ENCODE measurements at regions not wholly inside any gene's neighbourhood (a gene's known extent, or its start where the extent isn't known, plus 50 kb on each side); places are given as distances from the start of the nearest gene placed in this dataset.

DNA sequence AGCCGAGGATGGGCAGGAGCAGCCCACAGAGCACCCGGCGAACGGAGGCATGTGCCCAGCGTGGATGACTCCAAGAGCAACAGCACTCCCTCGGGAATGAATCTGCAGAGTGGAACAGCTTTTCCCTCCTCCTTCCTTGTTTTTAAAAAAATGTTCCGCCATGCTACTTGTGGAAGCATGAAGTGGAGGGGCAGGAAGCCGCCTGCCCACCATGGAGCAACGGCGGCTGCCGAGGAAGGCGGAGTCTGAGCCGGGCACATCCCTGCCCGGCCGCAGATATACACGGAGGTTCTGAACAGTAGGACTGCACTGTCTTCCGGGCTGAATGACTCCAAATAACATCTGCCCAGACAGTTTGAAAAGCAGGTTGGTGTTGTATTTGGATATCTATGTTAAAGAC lies 65.2 kb downstream of the SOX1 start:
- Mint-ChIP-seq H3K4me1 (peaks cover 22% of the 10 kb centered on the region), H3K36me3 (ENCODE audit: low read depth) (no peaks in the 10 kb centered on the region), H3K27ac (no peak overlapping the region), H3K27me3 (ENCODE audit: low read depth) (peaks cover 63% of the 10 kb centered on the region), H3K9me3 (no peaks in the 10 kb centered on the region), H3K4me3 (no peak overlapping the region)
- TF ChIP-seq, protein P1, sequence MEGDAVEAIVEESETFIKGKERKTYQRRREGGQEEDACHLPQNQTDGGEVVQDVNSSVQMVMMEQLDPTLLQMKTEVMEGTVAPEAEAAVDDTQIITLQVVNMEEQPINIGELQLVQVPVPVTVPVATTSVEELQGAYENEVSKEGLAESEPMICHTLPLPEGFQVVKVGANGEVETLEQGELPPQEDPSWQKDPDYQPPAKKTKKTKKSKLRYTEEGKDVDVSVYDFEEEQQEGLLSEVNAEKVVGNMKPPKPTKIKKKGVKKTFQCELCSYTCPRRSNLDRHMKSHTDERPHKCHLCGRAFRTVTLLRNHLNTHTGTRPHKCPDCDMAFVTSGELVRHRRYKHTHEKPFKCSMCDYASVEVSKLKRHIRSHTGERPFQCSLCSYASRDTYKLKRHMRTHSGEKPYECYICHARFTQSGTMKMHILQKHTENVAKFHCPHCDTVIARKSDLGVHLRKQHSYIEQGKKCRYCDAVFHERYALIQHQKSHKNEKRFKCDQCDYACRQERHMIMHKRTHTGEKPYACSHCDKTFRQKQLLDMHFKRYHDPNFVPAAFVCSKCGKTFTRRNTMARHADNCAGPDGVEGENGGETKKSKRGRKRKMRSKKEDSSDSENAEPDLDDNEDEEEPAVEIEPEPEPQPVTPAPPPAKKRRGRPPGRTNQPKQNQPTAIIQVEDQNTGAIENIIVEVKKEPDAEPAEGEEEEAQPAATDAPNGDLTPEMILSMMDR (IDR thresholded peaks at IDR 0.05; ENCODE audit: unreplicated experiment in 3 of 3), result no peak

DNA sequence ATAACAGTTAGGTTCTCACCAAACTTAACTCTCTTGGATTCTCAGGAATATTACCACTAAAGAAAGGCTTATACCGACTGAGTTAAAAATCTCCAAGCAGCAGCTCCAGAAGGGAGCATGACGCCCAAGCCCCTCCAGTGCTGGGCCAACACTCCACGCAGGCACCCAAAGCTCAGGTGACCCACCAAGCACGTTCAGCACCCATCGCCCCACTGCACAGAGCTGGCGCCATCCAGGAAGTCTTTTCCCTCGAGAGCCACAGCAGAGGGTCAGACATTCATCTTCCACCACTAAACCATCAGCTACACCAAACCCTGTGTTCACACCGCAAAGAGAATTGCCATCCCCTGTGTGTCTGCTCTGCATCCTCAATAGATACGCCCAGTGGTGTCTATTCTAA lies 65.7 kb downstream of the SOX1 start:
- peaks cover 62% of the 10 kb centered on the region for H3K27me3 Mint-ChIP-seq (ENCODE audit: low read depth)
- peaks cover 22% of the 10 kb centered on the region for H3K4me1 Mint-ChIP-seq
- no peak overlapping the region for H3K4me3 Mint-ChIP-seq
- TF ChIP-seq, protein P1 (IDR thresholded peaks at IDR 0.05; ENCODE audit: unreplicated experiment in 3 of 3), result no peak
- no peak overlapping the region for H3K27ac Mint-ChIP-seq
- H3K36me3 Mint-ChIP-seq (ENCODE audit: low read depth), result no peaks in the 10 kb centered on the region
- H3K9me3 Mint-ChIP-seq, result no peaks in the 10 kb centered on the region

DNA sequence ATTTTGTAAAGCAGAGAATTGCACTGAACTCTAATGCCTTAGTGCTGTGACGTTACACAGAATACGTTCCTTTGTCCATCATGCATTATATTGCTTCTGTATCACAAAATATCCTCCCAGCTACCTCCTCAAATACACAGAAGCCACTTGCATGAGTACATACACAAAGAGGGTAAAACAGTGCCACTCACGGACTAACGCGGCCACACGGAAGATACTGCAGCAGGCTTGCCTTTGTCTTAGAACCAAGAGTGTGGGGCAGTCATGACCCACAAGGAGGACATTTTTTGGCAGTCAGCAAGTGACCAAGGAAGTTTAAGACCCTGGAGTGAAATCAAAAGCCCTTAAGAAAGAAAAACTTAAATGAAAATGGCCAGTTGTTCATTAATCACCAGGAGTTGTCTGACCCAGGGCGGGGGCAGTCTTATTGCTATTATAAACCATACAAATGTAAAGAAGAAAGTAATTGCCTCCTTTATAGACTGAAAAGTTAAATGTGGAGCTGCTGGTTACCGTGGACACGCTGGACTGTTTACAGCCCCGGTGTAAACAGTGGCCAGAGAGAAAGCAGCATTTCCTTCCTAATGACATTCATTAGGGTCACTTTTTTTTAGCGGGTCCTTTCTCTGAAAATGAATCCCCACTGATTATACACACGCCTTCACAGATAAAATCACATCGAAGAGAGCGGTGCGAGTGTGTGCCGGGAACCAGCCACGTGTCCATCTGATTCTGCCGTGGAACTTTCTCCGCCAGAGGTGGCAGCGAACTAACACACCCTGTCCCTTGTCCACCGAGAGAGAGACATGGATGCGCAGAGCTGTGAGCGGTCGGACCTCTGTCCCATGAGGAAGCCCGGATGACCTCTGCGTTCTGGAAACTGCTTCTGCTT lies 66.8 kb downstream of the SOX1 start:
- no peak overlapping the region for H3K4me3 Mint-ChIP-seq
- TF ChIP-seq, protein P1 (IDR thresholded peaks at IDR 0.05; ENCODE audit: unreplicated experiment in 3 of 3), result no peak
- H3K36me3 Mint-ChIP-seq (ENCODE audit: low read depth), result no peaks in the 10 kb centered on the region
- peaks cover 60% of the 10 kb centered on the region for H3K27me3 Mint-ChIP-seq (ENCODE audit: low read depth)
- H3K4me1 Mint-ChIP-seq, result peaks cover 14% of the 10 kb centered on the region
- no peak overlapping the region for H3K27ac Mint-ChIP-seq
- no peaks in the 10 kb centered on the region for H3K9me3 Mint-ChIP-seq

DNA sequence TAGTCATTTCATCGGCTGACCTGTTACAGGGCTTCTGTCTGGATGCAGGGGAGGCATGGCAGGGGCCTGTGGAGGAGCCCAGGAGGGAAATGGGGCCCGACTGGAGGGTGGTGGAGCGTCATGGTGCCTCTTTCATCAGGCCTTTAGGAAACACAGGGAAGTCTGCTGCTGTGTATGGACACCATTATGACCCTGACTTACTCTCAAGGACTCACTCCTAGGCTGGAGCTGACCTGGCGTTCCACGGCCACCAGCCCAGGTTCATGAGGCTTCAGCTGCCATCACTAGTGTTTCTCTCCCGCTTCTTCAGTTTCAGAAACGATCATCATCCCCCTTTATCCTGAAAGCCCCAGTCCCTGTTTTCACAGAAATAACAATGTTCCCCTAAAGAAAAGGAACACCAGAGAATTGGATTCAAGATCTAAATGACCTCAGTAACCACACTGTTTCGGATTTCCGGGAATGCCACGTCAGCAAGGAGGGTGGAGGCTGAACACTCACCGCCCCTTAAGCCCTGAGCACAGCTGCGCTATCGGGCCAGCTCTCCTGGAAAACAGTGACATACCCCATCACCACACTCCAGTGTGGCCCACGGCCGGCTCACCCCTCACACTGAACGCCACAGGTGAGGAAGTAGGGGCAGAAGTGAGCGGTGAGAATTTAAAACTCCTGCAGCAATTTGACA lies 67.6 kb downstream of the SOX1 start:
- Mint-ChIP-seq H3K9me3 (no peaks in the 10 kb centered on the region), H3K27me3 (ENCODE audit: low read depth) (peaks cover 61% of the 10 kb centered on the region), H3K4me1 (peaks cover 9% of the 10 kb centered on the region), H3K27ac (no peak overlapping the region), H3K36me3 (ENCODE audit: low read depth) (no peaks in the 10 kb centered on the region), H3K4me3 (no peak overlapping the region)
- TF ChIP-seq, protein P1 (IDR thresholded peaks at IDR 0.05; ENCODE audit: unreplicated experiment in 3 of 3), result no peak

DNA sequence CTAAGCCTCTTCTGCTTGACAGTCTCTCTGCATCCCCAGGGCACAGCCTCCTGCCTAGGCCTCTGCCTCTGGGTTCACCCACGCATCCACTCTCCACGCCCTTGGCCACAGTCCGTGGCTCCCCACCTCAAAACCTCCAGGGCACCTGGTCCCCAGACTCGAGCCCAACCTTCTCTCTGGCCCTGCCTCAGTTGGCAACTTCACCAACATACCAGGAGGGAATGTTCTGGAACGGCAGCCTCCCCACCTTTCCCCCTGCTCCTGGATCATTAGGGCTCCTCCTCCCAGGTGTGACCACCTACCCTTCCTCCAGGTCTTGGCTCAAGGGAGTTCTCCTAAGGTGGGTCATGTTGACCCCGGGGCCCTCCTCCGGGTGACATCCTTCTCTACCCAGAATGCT lies 69.1 kb downstream of the SOX1 start:
- TF ChIP-seq, protein P1 (IDR thresholded peaks at IDR 0.05; ENCODE audit: unreplicated experiment in 3 of 3), result no peak
- Mint-ChIP-seq H3K27ac (no peak overlapping the region), H3K9me3 (no peaks in the 10 kb centered on the region), H3K4me1 (peaks cover 9% of the 10 kb centered on the region), H3K36me3 (ENCODE audit: low read depth) (no peaks in the 10 kb centered on the region), H3K4me3 (no peak overlapping the region), H3K27me3 (ENCODE audit: low read depth) (peaks cover 60% of the 10 kb centered on the region)

Measured in nephron (organoid).